GM19324 (cell line): ENCODE measurements at regions not wholly inside any gene's neighbourhood (a gene's known extent, or its start where the extent isn't known, plus 50 kb on each side); places are given as distances from the start of the nearest gene placed in this dataset.
A peak's percentile ranks its signal among the peaks of the same experiment; 100 is the strongest.

Experiments
- ATAC-seq: cut with Tn5 transposase; IDR thresholded peaks from one replicate; pipeline ENCODE4 v1.9.1; 2021; ENCODE audit warnings: mild to moderate bottlenecking, moderate library complexity; ENCODE audit not compliant: unreplicated experiment, low FRiP score

GRCh38 chr4:38308728-38309311 lies 348.6 kb downstream of the PTTG2 start:
- ATAC-seq = no peak

DNA sequence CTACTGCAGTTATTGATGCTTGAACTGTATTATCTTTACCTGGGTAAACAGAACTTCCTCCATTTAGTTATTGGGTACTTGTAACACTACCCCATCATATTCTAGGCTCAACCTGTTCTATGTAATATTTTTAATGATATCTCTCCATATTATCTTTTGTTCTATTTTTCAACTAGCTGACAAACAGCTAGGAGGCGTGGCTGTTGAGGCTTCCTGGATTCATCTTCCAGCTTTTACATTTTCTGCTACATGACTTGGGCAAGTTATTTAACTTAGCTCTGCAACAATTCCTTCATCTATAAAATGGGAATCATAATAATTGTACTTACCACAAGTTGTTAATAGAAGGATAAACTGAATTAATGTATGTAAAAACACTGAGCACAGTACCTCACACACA lies 349.3 kb downstream of the PTTG2 start:
- ATAC-seq = no peak

DNA sequence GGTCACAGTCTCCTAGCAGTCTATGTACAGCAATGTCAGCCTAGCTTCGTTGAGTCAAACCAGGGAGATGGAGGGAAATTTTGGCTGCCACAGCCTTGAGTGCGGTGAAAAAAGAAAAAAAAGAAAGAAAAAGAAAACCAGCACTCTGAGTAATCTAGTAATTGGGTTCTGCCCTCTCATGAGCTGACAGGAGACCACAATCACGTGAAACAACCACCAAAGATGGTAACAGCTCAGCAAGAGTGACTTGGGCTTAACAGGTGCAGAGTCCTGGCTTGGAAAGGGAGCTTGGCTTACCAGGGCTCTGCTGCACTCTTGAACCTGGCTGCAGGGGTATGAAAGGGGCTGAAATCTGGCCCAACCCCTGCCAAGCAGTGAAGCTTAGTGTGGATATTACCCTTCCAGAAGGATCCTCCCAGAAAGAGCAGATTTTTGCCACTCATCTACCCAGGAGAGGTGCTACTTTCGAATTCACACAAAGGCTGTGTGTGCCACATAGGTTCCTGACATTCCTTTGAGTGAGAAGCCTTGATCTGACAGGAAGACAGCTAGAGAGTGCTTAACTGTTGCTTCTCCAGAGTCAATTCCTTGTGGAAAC lies 350.3 kb downstream of the PTTG2 start:
- peak; percentile 89 for ATAC-seq

DNA sequence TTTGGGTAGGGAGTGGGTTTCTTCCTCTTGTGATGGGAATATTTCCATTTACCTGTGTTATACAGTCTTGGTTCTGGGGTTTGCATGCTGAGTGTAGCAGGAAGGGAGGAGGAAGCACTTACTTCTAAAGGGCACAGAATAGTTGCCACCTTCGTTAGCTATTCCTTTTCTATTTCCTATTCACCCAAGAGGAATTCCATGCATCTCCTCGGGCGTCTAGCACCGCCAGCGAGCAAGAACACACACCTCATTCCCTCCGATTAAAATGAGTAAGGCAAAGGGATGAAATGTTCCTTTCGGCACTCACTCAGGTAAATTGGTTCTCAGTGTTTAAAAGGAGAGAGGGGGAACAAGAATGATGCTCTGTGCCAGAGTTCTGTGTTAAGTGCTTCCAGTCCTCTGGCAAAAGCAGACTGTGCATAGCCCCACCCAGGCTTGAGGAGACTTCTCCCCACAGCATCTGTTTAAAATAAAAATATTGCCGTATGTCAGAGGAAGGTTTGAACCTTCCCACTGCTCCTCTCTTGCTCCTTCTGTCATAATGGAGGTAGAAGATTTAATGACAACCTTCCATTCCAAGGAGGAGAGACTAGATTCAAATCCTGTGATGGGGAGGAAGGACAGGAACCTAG lies 351.4 kb downstream of the PTTG2 start:
- ATAC-seq = no peak

DNA sequence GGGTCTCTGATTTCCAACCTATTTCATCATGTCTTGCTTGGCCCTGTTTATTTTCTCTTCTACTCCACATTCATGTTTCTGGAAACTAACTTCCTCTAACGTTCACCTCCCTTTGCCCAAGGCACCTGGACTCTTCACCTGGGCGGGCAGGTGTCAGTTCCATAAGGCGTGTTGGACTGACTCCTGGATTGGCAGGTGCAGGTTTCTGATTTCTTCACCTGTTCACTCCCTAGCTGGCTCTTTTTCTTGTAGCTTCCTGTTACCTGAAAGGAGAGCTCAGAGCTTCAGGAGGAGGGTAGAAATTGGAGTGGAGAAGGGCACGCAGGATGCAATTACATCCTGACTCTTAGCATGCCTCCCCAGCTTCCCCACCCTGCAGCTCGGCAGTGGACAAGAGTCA lies 350.8 kb upstream of the KLF3 start:
- no peak for ATAC-seq

DNA sequence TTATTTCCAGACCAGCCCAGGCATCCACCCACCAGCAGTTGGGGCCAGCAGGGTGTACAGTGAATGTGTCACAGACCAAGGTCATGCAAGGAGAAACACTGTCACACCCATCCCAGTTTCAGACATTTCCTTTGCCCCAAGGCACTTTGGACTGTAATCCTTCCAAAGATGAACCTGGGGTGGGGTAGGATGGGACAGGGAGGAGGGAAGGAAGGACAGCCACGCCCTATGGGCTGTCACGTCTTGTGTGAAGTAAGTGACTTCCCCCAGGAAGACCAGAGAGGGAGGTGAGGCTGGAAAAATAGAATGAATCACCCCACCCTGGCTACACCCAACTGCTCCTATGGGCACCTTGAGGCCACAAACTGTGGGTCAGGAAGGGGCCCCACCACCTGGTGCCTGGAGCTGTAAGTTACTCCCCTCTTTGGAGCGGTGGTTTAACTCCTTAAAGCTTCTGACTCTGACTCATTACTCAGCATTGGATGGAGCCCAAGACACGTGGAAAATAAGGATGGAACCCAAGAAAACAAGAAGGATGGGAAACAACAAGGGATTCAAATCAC lies 349.9 kb upstream of the KLF3 start:
- no peak for ATAC-seq

- no peak for ATAC-seq
These were observed 349.3 kb upstream of the KLF3 start for GRCh38 chr4:38314663-38315062.

GRCh38 chr4:38315286-38315685 lies 348.7 kb upstream of the KLF3 start:
- no peak for ATAC-seq

DNA sequence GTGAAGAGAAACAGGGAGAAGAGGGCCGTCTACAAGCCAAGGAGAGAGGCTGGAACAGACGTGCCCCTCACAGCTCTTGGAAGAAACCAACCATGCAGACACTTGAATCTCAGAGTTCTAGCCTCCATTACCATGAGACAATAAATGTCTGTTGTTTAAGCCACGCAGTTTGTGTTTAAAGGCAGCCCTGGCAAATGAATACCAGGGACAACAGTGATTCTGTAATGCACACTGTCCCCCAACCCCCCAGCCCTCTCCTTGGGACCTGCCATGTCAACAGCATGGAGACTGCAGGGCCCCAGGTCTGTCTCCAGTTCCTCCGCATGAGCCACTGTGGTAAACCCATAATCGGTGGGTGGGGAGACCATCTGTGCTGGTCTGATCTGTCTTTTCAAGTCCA lies 348.0 kb upstream of the KLF3 start:
- ATAC-seq = no peak

- no peak for ATAC-seq
These were observed 346.8 kb upstream of the KLF3 start for GRCh38 chr4:38317041-38317674.

DNA sequence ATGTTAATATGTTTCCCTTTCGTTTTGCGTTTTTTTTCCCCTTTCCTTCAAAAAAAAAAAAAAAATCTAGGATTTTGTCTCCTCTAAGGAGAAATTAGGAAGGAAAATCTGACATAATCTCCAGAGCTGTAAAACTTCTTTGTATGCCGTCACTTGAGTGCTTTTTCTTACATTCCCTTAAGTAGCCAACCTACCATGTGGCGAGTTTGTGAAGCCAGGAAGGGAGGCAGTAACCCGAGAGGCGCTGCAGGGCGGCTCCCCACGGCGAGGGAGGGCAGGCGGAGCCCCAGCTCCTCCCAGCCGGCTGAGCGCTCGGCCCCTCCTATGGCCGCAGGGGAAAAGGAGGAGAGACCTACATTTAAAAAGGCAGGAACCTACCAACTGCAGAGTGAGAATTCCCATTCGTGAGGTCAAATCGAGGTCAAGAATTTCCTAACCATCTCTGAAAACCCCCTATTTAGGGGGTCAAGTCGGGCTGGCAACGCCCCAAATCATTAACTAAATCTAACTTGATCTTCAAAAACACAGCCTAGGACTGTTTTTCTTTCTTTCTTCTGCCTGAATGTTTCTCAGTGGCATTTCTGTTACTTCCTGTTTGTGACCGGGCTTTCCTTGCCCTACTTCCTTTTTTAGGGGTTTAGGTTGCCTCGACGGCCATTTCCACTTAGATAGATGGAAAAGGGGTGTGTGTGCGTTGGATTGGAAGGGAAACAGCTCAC lies 345.1 kb upstream of the KLF3 start:
- ATAC-seq = peak; percentile 94

GRCh38 chr4:38319456-38320342 lies 344.3 kb upstream of the KLF3 start:
- ATAC-seq = peak; percentile 46

DNA sequence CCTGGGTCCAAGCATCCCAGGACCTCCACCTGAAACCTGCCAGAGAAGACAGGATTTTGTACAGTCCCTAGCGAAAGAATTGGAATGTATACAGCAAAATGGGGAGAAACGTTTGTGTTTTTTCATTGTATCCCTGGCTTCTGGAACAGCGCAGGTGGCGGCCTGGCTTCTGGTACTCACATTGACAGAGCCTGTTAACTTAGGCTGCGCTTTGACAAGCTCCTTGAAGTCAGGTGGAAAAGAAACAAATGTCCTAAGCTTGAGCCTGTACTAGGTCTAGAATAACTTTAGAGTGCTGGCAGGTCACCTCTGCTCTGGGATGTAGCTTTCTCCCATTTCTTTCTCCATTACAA lies 343.7 kb upstream of the KLF3 start:
- ATAC-seq = no peak

- no peak for ATAC-seq
These were observed 343.2 kb upstream of the KLF3 start for GRCh38 chr4:38320833-38321232.

DNA sequence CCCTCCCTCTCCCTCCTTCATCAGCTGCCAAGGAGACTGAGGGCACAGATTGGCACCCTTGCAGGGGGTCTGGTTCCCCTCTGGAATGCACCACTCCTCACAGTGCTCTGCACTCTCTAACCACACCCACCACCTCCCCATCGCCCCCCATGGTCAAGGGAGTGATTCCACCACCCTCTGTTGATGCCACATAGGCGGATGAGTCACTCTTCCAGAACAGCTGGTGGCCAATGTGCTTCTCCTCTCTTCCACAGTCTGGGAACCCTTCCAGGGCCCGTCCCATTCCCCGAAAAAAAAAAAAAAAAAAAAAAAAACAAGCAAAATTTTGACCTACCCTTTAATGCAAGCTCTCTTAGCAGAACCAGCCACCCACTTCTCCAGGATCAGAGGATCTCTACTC lies 341.3 kb upstream of the KLF3 start:
- no peak for ATAC-seq

GRCh38 chr4:38323141-38323641 lies 340.8 kb upstream of the KLF3 start:
- ATAC-seq = no peak

GRCh38 chr4:38324861-38325628 lies 339.0 kb upstream of the KLF3 start:
- no peak for ATAC-seq

GRCh38 chr4:38325629-38325913 lies 338.4 kb upstream of the KLF3 start:
- ATAC-seq = no peak

DNA sequence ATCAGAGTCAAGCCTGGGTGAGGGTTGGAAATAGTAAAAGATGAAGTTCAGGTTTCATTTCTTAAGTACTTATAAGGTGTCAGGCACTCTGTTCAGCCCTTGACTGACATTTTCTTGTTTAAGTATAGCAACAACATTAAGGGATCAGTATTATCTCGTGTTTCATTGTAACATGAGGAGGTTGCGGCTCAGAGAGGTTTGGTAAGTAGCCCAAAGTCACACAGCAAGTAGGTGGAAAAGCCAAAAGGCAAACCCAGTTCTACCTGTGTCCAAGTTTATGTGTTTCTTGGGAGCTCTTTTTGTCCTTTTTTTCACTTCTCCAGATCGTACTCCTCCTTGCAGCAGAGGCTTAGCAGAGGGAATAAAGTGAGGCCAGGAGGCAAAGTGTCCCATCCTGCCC lies 337.5 kb upstream of the KLF3 start:
- no peak for ATAC-seq
